Stimulated activated naive B cell treated with anti-CD40 and anti-IgM and Interleukin-4, amounts not matched to agents 10 μg/mL and 1 μg/mL and 100 μg/mL, for 72 hours (primary cell): ENCODE measurements at regions not wholly inside any gene's neighbourhood (a gene's known extent, or its start where the extent isn't known, plus 50 kb on each side); places are given as distances from the start of the nearest gene placed in this dataset.

Experiments
- ATAC-seq, 2 donors: fragments of 150-1000 bp; cut with Tn5 transposase; replicated peaks; 2 replicates each; pipeline ENCODE4 v1.10.0; 2021; ENCODE audit warnings: moderate library complexity in 1 of 2
- DNase-seq: peaks from one replicate; pipeline ENCODE4 v3.0.0; 2021
- H3K27ac Mint-ChIP-seq: one replicate; pipeline ENCODE4 v1.8.0; 2022; ENCODE audit warnings: mild to moderate bottlenecking, mixed read lengths
- H3K27me3 Mint-ChIP-seq, 2 donors: one replicate each; pipeline ENCODE4 v1.8.0; 2022; ENCODE audit warnings: mixed read lengths in 2 of 2
- H3K36me3 Mint-ChIP-seq, 2 donors: one replicate each; pipeline ENCODE4 v1.8.0; 2022; ENCODE audit warnings: mixed read lengths in 2 of 2, mild to moderate bottlenecking in 1 of 2
- H3K4me1 Mint-ChIP-seq, 2 donors: one replicate each; pipeline ENCODE4 v1.8.0; 2022; ENCODE audit warnings: mixed read lengths in 2 of 2, mild to moderate bottlenecking in 1 of 2
- H3K4me3 Mint-ChIP-seq, 2 donors: one replicate each; pipeline ENCODE4 v1.8.0; 2022; ENCODE audit warnings: mild to moderate bottlenecking in 2 of 2, mixed read lengths in 2 of 2, moderate library complexity in 1 of 2
- H3K9me3 Mint-ChIP-seq, 2 donors: one replicate each; pipeline ENCODE4 v1.8.0; 2022; ENCODE audit warnings: mixed read lengths in 2 of 2, mild to moderate bottlenecking in 1 of 2

DNA sequence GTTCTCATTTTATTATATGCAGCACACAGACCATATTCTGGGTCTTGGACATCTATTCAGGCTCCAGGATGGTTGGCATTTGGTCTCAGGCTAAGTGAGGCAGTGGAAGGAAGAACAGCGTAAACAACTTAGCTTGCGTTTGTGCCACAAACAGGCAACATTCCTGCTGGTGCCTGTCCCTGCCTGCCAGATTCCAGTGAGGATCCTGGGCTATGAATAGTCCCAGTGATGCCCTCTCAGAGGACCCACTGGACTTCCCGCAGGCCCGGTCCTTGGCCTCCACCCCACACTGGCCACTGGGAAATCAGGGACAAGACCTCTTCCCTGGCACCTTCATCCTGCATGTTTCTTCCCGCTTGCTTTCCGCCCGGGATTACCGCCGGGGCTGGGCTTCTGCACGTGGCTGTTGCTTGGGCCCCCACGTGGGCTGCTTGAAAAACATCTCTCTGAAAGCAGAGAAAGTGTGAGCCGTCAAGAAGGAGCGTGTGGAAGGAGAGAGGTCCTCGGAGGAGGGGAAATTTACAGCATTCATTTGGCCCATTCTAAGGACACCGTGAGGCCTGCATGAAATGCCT lies 145.1 kb upstream of the WNT4 start:
- no peaks in the 10 kb centered on the region for H3K36me3 Mint-ChIP-seq
- H3K9me3 Mint-ChIP-seq: no peaks in the 10 kb centered on the region
- DNase-seq: no peak
- H3K4me3 Mint-ChIP-seq: no peak overlapping the region
- no peak overlapping the region for H3K27ac Mint-ChIP-seq
- no peaks in the 10 kb centered on the region for H3K4me1 Mint-ChIP-seq
- peaks cover 34 to 42% of the 10 kb centered on the region in 2 donors for H3K27me3 Mint-ChIP-seq
- no peak for ATAC-seq

GRCh38 chr1:22288593-22289241 lies 145.8 kb upstream of the WNT4 start:
- ATAC-seq (peak in 1 of 2 donors; percentile 29), DNase-seq (no peak)
- Mint-ChIP-seq H3K4me1 (no peaks in the 10 kb centered on the region), H3K9me3 (no peaks in the 10 kb centered on the region), H3K36me3 (no peaks in the 10 kb centered on the region), H3K27ac (no peak overlapping the region), H3K27me3 (peaks cover 37 to 41% of the 10 kb centered on the region in 2 donors), H3K4me3 (no peak overlapping the region)

DNA sequence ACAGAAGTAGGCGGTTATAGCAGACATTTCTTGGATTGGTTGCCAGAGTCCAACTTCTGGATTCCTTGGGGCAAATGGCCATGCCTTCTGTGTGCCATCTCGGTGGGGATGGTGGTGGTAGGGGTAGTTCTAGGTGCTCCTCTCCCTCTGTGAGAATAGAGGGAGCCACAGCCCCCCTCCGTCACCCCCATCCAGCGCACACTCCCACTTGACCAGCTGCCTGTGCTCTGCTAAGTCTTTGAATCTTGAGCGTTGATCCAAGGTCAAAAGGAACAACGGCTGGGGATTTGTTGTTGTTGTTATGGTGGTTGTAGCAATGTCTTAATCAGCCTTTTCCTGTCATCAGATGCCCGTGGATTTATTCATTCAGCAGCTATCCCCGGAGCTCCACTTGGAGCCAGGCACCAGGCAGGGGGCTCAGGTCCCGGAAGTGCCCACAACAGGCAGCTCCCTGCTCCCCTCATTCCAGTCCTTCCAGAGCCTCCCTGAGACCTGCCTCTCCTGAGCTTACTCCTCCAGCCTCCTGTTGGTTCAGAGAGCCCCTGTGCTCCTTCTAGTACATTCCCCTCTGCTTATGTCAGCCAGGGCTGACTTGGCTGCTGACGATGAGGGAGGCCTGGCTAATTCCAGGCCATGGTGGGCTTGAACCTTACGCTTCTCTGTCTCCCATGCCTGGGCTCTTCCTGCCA lies 146.6 kb upstream of the WNT4 start:
- Mint-ChIP-seq H3K27me3 (peaks cover 33 to 40% of the 10 kb centered on the region in 2 donors), H3K4me3 (no peak overlapping the region), H3K9me3 (peaks cover 2 to 3% of the 10 kb centered on the region in 2 donors), H3K27ac (no peak overlapping the region), H3K36me3 (no peaks in the 10 kb centered on the region), H3K4me1 (no peaks in the 10 kb centered on the region)
- DNase-seq (no peak), ATAC-seq (no peak)

DNA sequence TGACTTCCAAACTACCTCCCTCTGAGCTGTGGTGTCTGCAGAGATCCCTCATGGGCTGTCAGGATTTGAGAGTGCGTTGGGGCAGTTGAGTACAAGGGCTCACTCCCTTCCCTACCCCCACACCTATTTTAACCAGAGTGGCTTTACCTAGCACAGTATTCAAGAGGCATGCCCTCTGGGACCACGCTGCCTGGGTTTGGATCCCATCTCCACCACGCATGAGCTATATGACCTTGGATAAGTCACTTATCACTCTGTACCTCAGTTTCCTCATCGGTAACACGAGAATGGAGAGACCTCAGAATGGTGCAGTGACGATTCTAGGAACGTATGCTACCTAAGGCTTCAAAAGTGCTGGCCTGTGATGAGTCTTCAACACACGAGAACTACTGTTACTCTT lies 147.3 kb upstream of the WNT4 start:
- Mint-ChIP-seq H3K9me3 (peaks cover 2 to 3% of the 10 kb centered on the region in 2 donors), H3K27ac (no peak overlapping the region), H3K4me1 (no peaks in the 10 kb centered on the region), H3K4me3 (no peak overlapping the region), H3K36me3 (no peaks in the 10 kb centered on the region), H3K27me3 (peaks cover 32 to 38% of the 10 kb centered on the region in 2 donors)
- no peak for DNase-seq
- ATAC-seq: no peak

- H3K36me3 Mint-ChIP-seq: no peaks in the 10 kb centered on the region
- H3K9me3 Mint-ChIP-seq: peaks cover 2 to 3% of the 10 kb centered on the region in 2 donors
- no peak for DNase-seq
- no peak overlapping the region for H3K4me3 Mint-ChIP-seq
- no peak overlapping the region for H3K27ac Mint-ChIP-seq
- H3K27me3 Mint-ChIP-seq: peaks cover 37 to 41% of the 10 kb centered on the region in 2 donors
- ATAC-seq: no peak
- H3K4me1 Mint-ChIP-seq: no peaks in the 10 kb centered on the region
These were observed 147.7 kb upstream of the WNT4 start for GRCh38 chr1:22290611-22291010.

DNA sequence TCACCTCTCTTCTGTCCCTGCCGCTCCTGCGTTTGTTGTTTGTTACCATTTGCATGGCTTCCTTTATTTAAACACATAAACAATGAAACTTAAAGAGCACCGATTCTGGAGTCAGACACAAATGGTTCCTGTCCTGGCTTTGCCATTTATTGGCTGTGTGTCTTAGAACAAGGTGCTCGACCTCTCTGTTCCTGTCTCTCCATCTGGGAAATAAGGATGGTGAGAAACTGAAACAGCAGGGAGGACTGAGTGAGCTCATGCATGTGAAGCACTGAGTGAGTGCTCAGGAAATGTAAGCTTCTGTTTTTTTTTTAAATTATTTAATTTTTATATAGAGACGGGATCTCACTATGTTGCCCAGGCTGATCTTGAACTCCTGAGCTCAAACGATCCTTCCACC lies 148.2 kb upstream of the WNT4 start:
- DNase-seq: no peak
- Mint-ChIP-seq H3K9me3 (peaks cover 2 to 3% of the 10 kb centered on the region in 2 donors), H3K27me3 (peaks cover 41 to 45% of the 10 kb centered on the region in 2 donors), H3K27ac (no peak overlapping the region), H3K4me3 (no peak overlapping the region), H3K4me1 (no peaks in the 10 kb centered on the region), H3K36me3 (no peaks in the 10 kb centered on the region)
- no peak for ATAC-seq

DNA sequence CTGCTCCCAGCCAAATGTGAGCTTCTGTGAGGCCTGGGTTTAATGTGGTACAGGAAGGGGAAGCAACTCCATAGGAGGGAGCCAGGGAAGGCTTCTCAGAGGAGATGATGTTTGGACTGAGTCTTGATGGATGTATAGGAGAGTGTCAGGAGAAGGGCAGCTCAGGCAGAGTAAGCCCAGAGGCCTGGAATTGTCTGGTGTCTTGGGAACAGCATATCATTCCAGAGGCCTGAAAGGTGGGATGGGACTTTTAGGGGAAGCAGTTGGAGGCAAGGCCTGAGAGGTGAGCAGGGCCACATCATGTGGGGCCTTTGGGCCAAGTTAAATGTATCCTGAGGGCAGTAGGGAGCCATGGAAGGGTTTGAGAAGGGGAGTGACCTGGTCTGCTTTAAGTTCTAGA lies 148.6 kb upstream of the WNT4 start:
- Mint-ChIP-seq H3K36me3 (no peaks in the 10 kb centered on the region), H3K27me3 (peaks cover 46 to 50% of the 10 kb centered on the region in 2 donors)

GRCh38 chr1:22292011-22292788 lies 149.3 kb upstream of the WNT4 start:
- H3K36me3 Mint-ChIP-seq: no peaks in the 10 kb centered on the region
- H3K27ac Mint-ChIP-seq: no peak overlapping the region
- ATAC-seq: no peak
- H3K4me3 Mint-ChIP-seq: no peak overlapping the region
- peaks cover 2 to 3% of the 10 kb centered on the region in 2 donors for H3K9me3 Mint-ChIP-seq
- no peaks in the 10 kb centered on the region for H3K4me1 Mint-ChIP-seq
- DNase-seq: no peak
- peaks cover 53 to 54% of the 10 kb centered on the region in 2 donors for H3K27me3 Mint-ChIP-seq

More for the DNA sequence above, 148.6 kb upstream of the WNT4 start:
- no peak overlapping the region for H3K4me3 Mint-ChIP-seq
- H3K4me1 Mint-ChIP-seq: no peaks in the 10 kb centered on the region
- no peak overlapping the region for H3K27ac Mint-ChIP-seq
- H3K9me3 Mint-ChIP-seq: peaks cover 2 to 3% of the 10 kb centered on the region in 2 donors
- ATAC-seq (no peak), DNase-seq (no peak)

- ATAC-seq: no peak
- Mint-ChIP-seq H3K4me3 (no peak overlapping the region), H3K27ac (no peak overlapping the region), H3K9me3 (peaks cover 5% of the 10 kb centered on the region in 2 donors), H3K27me3 (peaks cover 54 to 69% of the 10 kb centered on the region in 2 donors), H3K36me3 (no peaks in the 10 kb centered on the region), H3K4me1 (no peaks in the 10 kb centered on the region)
- DNase-seq: no peak
These were observed 152.5 kb upstream of the WNT4 start for GRCh38 chr1:22295396-22295795.

DNA sequence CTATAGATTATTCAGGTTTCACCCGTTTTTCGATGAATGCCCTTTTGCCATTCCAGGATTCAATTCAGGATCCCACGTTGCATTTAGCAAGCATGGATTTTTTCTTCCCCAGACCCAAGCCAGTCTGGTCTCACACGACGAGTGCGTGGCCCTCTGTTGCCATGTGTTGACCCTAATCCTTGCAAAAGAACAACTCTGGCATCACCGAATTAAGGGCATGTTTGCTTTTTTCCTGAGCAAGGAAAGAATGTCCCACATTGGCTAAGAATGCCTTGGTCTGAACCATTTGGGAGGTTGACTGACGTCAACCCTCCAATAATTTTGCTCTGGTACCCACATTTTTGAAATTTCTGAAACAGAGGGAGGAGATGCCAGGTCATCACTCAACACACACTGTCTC lies 153.0 kb upstream of the WNT4 start:
- Mint-ChIP-seq H3K4me1 (no peaks in the 10 kb centered on the region), H3K4me3 (no peak overlapping the region), H3K36me3 (no peaks in the 10 kb centered on the region), H3K9me3 (peaks cover 7 to 8% of the 10 kb centered on the region in 2 donors), H3K27ac (no peak overlapping the region), H3K27me3 (peaks cover 57 to 74% of the 10 kb centered on the region in 2 donors)
- DNase-seq: no peak
- no peak for ATAC-seq

- H3K9me3 Mint-ChIP-seq: peaks cover 7 to 8% of the 10 kb centered on the region in 2 donors
- DNase-seq (no peak), ATAC-seq (peak in 1 of 2 donors; percentile 34)
- peaks cover 55 to 77% of the 10 kb centered on the region in 2 donors for H3K27me3 Mint-ChIP-seq
- no peaks in the 10 kb centered on the region for H3K4me1 Mint-ChIP-seq
- H3K27ac Mint-ChIP-seq: no peak overlapping the region
- H3K4me3 Mint-ChIP-seq: no peak overlapping the region
- no peaks in the 10 kb centered on the region for H3K36me3 Mint-ChIP-seq
These were observed 154.0 kb upstream of the WNT4 start for GRCh38 chr1:22296701-22297591.

DNA sequence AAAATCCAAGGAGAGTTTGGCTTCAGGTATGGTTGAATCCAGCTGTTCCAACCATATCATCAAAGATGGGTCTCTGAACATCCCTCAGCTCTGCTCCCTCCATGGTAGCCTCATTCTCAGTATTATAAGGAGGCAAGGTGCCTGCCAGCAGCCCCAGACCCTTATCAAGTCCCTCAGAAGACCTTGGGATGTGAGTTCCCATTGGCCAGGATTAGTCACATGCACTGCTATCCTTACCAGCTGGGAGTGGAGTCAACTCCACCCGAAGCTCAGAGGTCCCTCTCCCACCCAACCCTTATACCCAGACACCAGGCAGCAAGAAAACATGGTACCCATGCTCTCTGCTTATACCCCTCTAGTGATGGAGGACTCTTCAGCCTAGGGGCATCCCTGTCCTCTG lies 153.7 kb upstream of the ZBTB40 start:
- no peak for DNase-seq
- Mint-ChIP-seq H3K9me3 (peaks cover 7 to 10% of the 10 kb centered on the region in 2 donors), H3K36me3 (no peaks in the 10 kb centered on the region), H3K27me3 (peaks cover 47 to 70% of the 10 kb centered on the region in 2 donors), H3K27ac (no peak overlapping the region), H3K4me1 (no peaks in the 10 kb centered on the region), H3K4me3 (no peak overlapping the region)
- no peak for ATAC-seq

GRCh38 chr1:22303816-22304215 lies 147.8 kb upstream of the ZBTB40 start:
- Mint-ChIP-seq H3K27ac (no peak overlapping the region), H3K27me3 (peaks cover 34 to 50% of the 10 kb centered on the region in 2 donors), H3K36me3 (peaks cover 4% of the 10 kb centered on the region in 2 donors), H3K4me3 (no peak overlapping the region), H3K9me3 (peaks cover 11 to 12% of the 10 kb centered on the region in 2 donors), H3K4me1 (no peaks in the 10 kb centered on the region)
- DNase-seq: no peak
- no peak for ATAC-seq
